MM.1S (cell line): ENCODE measurements at regions not wholly inside any gene's neighbourhood (a gene's known extent, or its start where the extent isn't known, plus 50 kb on each side); places are given as distances from the start of the nearest gene placed in this dataset.
A peak's percentile ranks its signal among the peaks of the same experiment; 100 is the strongest.

Source experiments
- DNase-seq: peaks from one replicate; pipeline ENCODE4 v3.0.0-alpha.2; 2015
- H2AFZ ChIP-seq: fragments of 300-600 bp; sonication (generic); 2 replicates; pipeline ENCODE4 v1.6.0; 2016; ENCODE audit warnings: antibody characterized with exemption, low read length
- H3F3A ChIP-seq: fragments of 300-600 bp; sonication (generic); 2 replicates; pipeline ENCODE4 v1.6.1; 2016; ENCODE audit warnings: mild to moderate bottlenecking, antibody characterized with exemption, low read length, moderate library complexity, mixed read lengths; ENCODE audit not compliant: insufficient read depth
- H3K27ac ChIP-seq: fragments of 300-600 bp; sonication (generic); 2 replicates; pipeline ENCODE4 v1.5.1; 2016; ENCODE audit warnings: mild to moderate bottlenecking, low read length
- H3K27me3 ChIP-seq: fragments of 300-600 bp; sonication (generic); replicated peaks from 2 replicates; pipeline ENCODE4 v1.6.0; 2016; ENCODE audit warnings: low read length; ENCODE audit not compliant: insufficient read depth
- H3K36me3 ChIP-seq: fragments of 300-600 bp; sonication (generic); replicated peaks from 2 replicates; pipeline ENCODE4 v1.6.1; 2016; ENCODE audit warnings: mild to moderate bottlenecking, low read length, mixed read lengths; ENCODE audit not compliant: insufficient read depth
- H3K4me1 ChIP-seq: fragments of 300-600 bp; sonication (generic); 2 replicates; pipeline ENCODE4 v1.6.1; 2016; ENCODE audit warnings: low read length, mixed read lengths
- H3K4me2 ChIP-seq: fragments of 300-600 bp; sonication (generic); 2 replicates; pipeline ENCODE4 v1.6.0; 2016; ENCODE audit warnings: low read depth, low read length
- H3K4me3 ChIP-seq: fragments of 300-600 bp; sonication (generic); 2 replicates; pipeline ENCODE4 v1.5.1; 2016; ENCODE audit warnings: low read length, mixed read lengths
- H3K79me2 ChIP-seq: fragments of 300-600 bp; sonication (generic); 2 replicates; pipeline ENCODE4 v1.6.1; 2016; ENCODE audit warnings: mixed run types, low read length, mixed read lengths
- H3K9ac ChIP-seq: fragments of 300-600 bp; sonication (generic); 2 replicates; pipeline ENCODE4 v1.6.1; 2016; ENCODE audit warnings: low read length, mixed read lengths
- H3K9me2 ChIP-seq: fragments of 300-600 bp; sonication (generic); replicated peaks from 2 replicates; pipeline ENCODE4 v1.6.1; 2016; ENCODE audit warnings: mild to moderate bottlenecking, low read length, mixed read lengths; ENCODE audit not compliant: insufficient read depth
- H3K9me3 ChIP-seq: fragments of 300-600 bp; sonication (generic); replicated peaks from 2 replicates; pipeline ENCODE4 v1.6.1; 2016; ENCODE audit warnings: mild to moderate bottlenecking, low read length, mixed read lengths; ENCODE audit not compliant: insufficient read depth
- H4K20me1 ChIP-seq: fragments of 300-600 bp; sonication (generic); 2 replicates; pipeline ENCODE4 v1.6.1; 2016; ENCODE audit warnings: mild to moderate bottlenecking, low read length, moderate library complexity, mixed read lengths; ENCODE audit not compliant: insufficient read depth
- EZH2 ChIP-seq: fragments of 300-600 bp; sonication (generic); optimal IDR thresholded peaks from 2 replicates; pipeline ENCODE3; 2017; ENCODE audit warnings: low read depth, mild to moderate bottlenecking, antibody characterized with exemption, low read length, mixed read lengths
- EZH2phosphoT487 ChIP-seq: fragments of 300-600 bp; sonication (generic); IDR thresholded peaks from 2 replicates; pipeline ENCODE4 v1.6.1; 2018; ENCODE audit warnings: antibody characterized with exemption, low read length
- TF ChIP-seq, protein P1 (sequence below): fragments of 300-600 bp; sonication (generic); IDR thresholded peaks from 2 replicates; pipeline ENCODE4 v1.5.1; 2016; ENCODE audit warnings: antibody characterized with exemption, low read length, mixed read lengths

DNA sequence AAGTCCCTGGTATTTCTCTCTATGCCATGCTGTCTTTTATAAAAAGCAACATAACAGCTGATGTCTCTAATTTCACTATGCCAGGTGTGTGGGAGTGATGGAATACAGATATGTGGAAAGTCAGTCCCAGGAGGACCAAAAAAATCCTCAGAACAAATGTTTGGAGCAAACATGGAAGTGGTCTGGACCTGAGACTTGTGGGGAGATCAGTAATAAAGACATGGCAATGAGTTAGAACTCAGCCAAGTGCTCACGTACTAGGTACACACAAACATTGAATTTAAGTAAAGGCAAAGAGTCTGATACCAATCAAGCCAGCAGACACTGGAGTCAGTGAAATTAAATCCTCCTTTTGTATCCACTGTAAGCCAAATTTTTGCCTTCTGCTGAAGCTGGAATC is 223.6 kb downstream of the ALG10B start:
- H3K4me2 ChIP-seq: no peak overlapping the region
- H3K27ac ChIP-seq: peak overlapping the region; percentile 86; the same call in 1 of the 2 replicates
- no peak overlapping the region for H2AFZ ChIP-seq

DNA sequence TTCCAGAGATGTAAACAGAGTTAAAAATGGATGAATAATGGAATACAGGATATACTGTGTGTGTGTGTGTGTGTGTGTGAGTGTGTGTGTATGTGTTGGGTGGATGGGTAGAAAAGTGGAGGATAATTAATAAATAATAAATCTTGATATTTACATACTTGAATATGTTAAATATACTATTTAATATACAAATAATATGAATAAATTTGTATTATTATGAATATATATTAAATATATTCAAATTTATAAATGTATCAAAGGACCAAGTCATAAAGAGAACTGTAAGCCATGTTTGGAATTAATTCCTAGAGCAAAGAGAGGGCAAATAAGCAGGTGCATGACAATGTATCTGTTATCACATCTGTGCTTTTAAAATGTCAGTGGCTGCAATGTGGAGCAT is 225.3 kb downstream of the ALG10B start:
- Histone ChIP-seq H3K36me3 (no peaks in the 10 kb centered on the region), H3K4me2 (no peak overlapping the region), H3K9me3 (no peaks in the 10 kb centered on the region), H3K4me1 (peaks cover 69% of the 10 kb centered on the region), H3K9me2 (no peaks in the 10 kb centered on the region), H3F3A (peaks cover 51% of the 10 kb centered on the region), H3K79me2 (no peaks in the 10 kb centered on the region), H3K27ac (peak overlapping the region; percentile 94; the same call in 1 of the 2 replicates), H2AFZ (peak overlapping the region; percentile 57), H3K27me3 (no peaks in the 10 kb centered on the region), H3K4me3 (no peak overlapping the region), H4K20me1 (no peaks in the 10 kb centered on the region), H3K9ac (no peak overlapping the region)
- no peak for DNase-seq
- TF ChIP-seq EZH2 (no peak), EZH2phosphoT487 (no peak)
- TF ChIP-seq, protein P1, sequence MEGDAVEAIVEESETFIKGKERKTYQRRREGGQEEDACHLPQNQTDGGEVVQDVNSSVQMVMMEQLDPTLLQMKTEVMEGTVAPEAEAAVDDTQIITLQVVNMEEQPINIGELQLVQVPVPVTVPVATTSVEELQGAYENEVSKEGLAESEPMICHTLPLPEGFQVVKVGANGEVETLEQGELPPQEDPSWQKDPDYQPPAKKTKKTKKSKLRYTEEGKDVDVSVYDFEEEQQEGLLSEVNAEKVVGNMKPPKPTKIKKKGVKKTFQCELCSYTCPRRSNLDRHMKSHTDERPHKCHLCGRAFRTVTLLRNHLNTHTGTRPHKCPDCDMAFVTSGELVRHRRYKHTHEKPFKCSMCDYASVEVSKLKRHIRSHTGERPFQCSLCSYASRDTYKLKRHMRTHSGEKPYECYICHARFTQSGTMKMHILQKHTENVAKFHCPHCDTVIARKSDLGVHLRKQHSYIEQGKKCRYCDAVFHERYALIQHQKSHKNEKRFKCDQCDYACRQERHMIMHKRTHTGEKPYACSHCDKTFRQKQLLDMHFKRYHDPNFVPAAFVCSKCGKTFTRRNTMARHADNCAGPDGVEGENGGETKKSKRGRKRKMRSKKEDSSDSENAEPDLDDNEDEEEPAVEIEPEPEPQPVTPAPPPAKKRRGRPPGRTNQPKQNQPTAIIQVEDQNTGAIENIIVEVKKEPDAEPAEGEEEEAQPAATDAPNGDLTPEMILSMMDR: no peak

More for the DNA sequence above, 223.6 kb downstream of the ALG10B start:
- Histone ChIP-seq H3K4me1 (peaks cover 59% of the 10 kb centered on the region), H3K27me3 (no peaks in the 10 kb centered on the region), H3K4me3 (no peak overlapping the region), H3K79me2 (no peaks in the 10 kb centered on the region), H3F3A (peaks cover 51% of the 10 kb centered on the region), H3K9me2 (no peaks in the 10 kb centered on the region), H3K9me3 (no peaks in the 10 kb centered on the region), H3K36me3 (no peaks in the 10 kb centered on the region), H3K9ac (no peak overlapping the region), H4K20me1 (no peaks in the 10 kb centered on the region)
- DNase-seq: no peak
- TF ChIP-seq EZH2: no peak

DNA sequence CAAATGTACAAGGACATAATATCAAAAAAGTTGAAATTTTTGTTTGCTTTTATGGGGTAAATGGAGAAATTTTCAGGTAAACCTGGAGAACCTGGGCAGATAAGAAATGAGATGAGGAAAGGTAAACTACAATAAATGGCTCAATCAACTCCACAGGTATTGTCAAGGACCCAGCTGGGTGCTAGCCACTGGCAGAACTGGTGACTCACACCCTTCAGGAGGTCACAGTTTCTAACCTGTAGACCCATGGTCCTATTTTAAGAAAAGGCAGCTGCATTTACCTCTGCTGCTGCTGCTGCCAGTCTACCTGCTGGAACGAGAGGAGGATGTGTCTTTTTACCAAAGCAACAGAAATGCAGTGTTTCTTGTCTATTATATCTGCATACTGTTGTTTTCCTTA is 226.6 kb downstream of the ALG10B start:
- Histone ChIP-seq H3K4me2 (peak overlapping the region; percentile 97), H3K9me2 (no peaks in the 10 kb centered on the region), H3K9ac (peak overlapping the region; percentile 61), H3K9me3 (no peaks in the 10 kb centered on the region), H3K4me1 (peaks cover 68% of the 10 kb centered on the region), H3F3A (peaks cover 51% of the 10 kb centered on the region), H3K36me3 (no peaks in the 10 kb centered on the region), H3K79me2 (no peaks in the 10 kb centered on the region), H3K4me3 (peak overlapping the region; percentile 59; the same call in 1 of the 2 replicates), H3K27ac (peak overlapping the region; percentile 94), H2AFZ (no peak overlapping the region), H3K27me3 (no peaks in the 10 kb centered on the region), H4K20me1 (no peaks in the 10 kb centered on the region)
- DNase-seq: peak; percentile 90
- TF ChIP-seq EZH2 (no peak), EZH2phosphoT487 (no peak)
- TF ChIP-seq, protein P1: no peak

DNA sequence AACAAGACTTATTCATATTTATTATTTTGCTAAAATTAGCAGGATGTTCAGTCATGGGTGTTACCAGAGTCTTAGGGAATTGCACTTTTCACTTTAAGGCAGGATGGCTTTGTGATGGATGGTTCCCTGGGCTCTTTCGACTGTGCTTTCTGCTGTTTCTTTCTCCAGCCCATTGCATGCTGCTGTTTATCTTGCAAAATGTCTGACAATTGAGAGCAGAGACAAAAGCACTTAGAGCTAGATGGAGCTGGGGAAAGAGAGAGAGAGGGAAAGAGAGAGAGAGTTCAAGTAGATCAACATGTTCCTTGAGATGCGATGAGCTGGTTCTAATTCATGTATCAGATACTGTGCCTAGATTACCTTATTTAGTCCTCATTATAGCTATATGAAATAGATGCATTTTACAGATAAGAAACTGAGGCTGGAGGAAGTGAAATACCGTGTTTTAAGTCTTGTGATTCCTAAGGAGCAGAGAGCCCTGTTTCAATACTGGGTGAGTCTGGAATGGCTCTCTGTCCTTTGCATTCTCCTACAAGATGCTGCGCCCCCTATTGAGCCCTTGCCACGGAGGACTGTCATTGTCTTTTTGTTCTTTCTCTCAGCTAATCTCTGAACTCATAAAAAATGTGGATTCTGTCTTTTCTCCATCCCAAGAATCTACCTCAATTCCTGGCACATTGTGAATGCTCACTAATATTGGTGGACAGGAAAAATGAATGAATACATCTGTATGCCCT is 227.9 kb downstream of the ALG10B start:
- Histone ChIP-seq H3K4me3 (peak overlapping the region; percentile 59), H3K27ac (peak overlapping the region; percentile 94), H3K9me2 (no peaks in the 10 kb centered on the region), H4K20me1 (no peaks in the 10 kb centered on the region), H3K36me3 (no peaks in the 10 kb centered on the region), H3K9ac (peak overlapping the region; percentile 61), H3K4me2 (peak overlapping the region; percentile 97), H3K27me3 (no peaks in the 10 kb centered on the region), H3F3A (peaks cover 46% of the 10 kb centered on the region), H3K9me3 (no peaks in the 10 kb centered on the region), H3K4me1 (peaks cover 55% of the 10 kb centered on the region), H3K79me2 (no peaks in the 10 kb centered on the region), H2AFZ (peak overlapping the region; percentile 80)
- no peak for TF ChIP-seq EZH2
- TF ChIP-seq, protein P1: peak; percentile 80
- peak; percentile 53 for DNase-seq
